ENCODE measurements at regions not wholly inside any gene's neighbourhood (a gene's known extent, or its start where the extent isn't known, plus 50 kb on each side); places are given as distances from the start of the nearest gene placed in this dataset.

GRCh38 chr2:102971701-102972100, 209.9 kb downstream of the TMEM182 start:
- no peak overlapping the region for H2BK15ac ChIP-seq (ENCODE audit: low read length)
- H3K36me3 ChIP-seq (ENCODE audit: control insufficient read depth in 2 of 4, insufficient read depth in 4 of 4, low read length in 3 of 4): no peaks in the 10 kb centered on the region
- no peak overlapping the region for H2AFZ ChIP-seq (ENCODE audit: low read length)
- 96% methylated on average over 6 of the region's 6 CpGs; no CpG with 5 or more reads in 1 of the 2 experiments for WGBS, 2 experiments (ENCODE audit: extremely low coverage in 1 of 2, insufficient coverage in 1 of 2, insufficient read length in 1 of 2, insufficient replicate concordance in 2 of 2, low coverage in 1 of 2, low lambda C conversion rate in 2 of 2, missing lambda C conversion rate in 1 of 2)
- no peak overlapping the region for H3K56ac ChIP-seq (replicated peaks; ENCODE audit: insufficient read length, low read depth, low read length)
- no peak overlapping the region for H2BK20ac ChIP-seq (ENCODE audit: low read length)
- no peaks in the 10 kb centered on the region for H3K4me1 ChIP-seq (replicated peaks in 1 of 4; ENCODE audit: control insufficient read depth in 3 of 4, insufficient read depth in 4 of 4, low read length in 3 of 4)
- H3K79me1 ChIP-seq (ENCODE audit: low read depth, low read length): no peaks in the 10 kb centered on the region
- no peak overlapping the region for H2BK12ac ChIP-seq (ENCODE audit: low read depth, low read length)
- H3K79me2 ChIP-seq (ENCODE audit: control insufficient read depth in 1 of 2, insufficient read depth in 2 of 2, low read length in 2 of 2): no peaks in the 10 kb centered on the region
- no peaks in the 10 kb centered on the region for H3K23me2 ChIP-seq (ENCODE audit: low read depth, low read length)
- no peak overlapping the region for H3K9ac ChIP-seq (replicated peaks in 1 of 4; ENCODE audit: extremely low read depth in 1 of 4, low read depth in 3 of 4, low read length in 3 of 4)
- H3K27me3 ChIP-seq (replicated peaks in 1 of 4; ENCODE audit: control insufficient read depth in 3 of 4, extremely low read depth in 1 of 4, insufficient read depth in 3 of 4, low read length in 3 of 4): no peaks in the 10 kb centered on the region
- H3K27ac ChIP-seq (ENCODE audit: low read depth, low read length): no peak overlapping the region
- no peak overlapping the region for H2BK5ac ChIP-seq (ENCODE audit: low read depth, low read length)
- no peak overlapping the region for H3K23ac ChIP-seq (ENCODE audit: insufficient read length)
- no peak overlapping the region for H3K4me2 ChIP-seq (ENCODE audit: insufficient read depth in 1 of 2, low read depth in 2 of 2, low read length in 2 of 2)
- CTCF ChIA-PET (ENCODE audit: partially characterized antibody): interaction anchor here (0.7 to 2.1 kb wide), 3 partner anchors 121 to 190 kb away, joined by 3 to 6 read pairs (median 3); no protein-coding TSS in a partner anchor
- POLR2A ChIA-PET (ENCODE audit: partially characterized antibody): no interaction called here
- no peaks in the 10 kb centered on the region for H3K9me3 ChIP-seq (ENCODE audit: insufficient read depth in 2 of 2, low read depth in 1 of 2, low read length in 1 of 2)
- no peak overlapping the region for H4K91ac ChIP-seq (replicated peaks; ENCODE audit: insufficient read length, low read length)
- DNase-seq (ENCODE audit: low read depth in 1 of 2, low spot score in 2 of 2) (no peak), FAIRE-seq (no peak)
- H3K4me3 ChIP-seq (ENCODE audit: extremely low read depth in 1 of 4, insufficient read depth in 2 of 4, low read depth in 3 of 4, low read length in 4 of 4): no peak overlapping the region
- no peak overlapping the region for H2AK5ac ChIP-seq (ENCODE audit: low read depth, low read length)
- no peak for TF ChIP-seq ASH2L (IDR thresholded peaks at IDR 0.05; ENCODE audit: low read length)
- TF ChIP-seq USF2 (IDR thresholded peaks at IDR 0.05; ENCODE audit: low read length): no peak
- TF ChIP-seq CTCF (IDR thresholded peaks at IDR 0.05; ENCODE audit: control extremely low read depth in 1 of 3, insufficient read depth in 1 of 3, low read depth in 1 of 3, low read length in 3 of 3): no peak
- no peak for TF ChIP-seq SIX5 (IDR thresholded peaks at IDR 0.05; ENCODE audit: low read depth, low read length)
- TF ChIP-seq CBX5 (IDR thresholded peaks at IDR 0.05; ENCODE audit: low read depth, low read length): no peak
- no peak for TF ChIP-seq RAD21 (IDR thresholded peaks at IDR 0.05 in 1 of 2, conservative IDR thresholded peaks at IDR 0.05 in 1 of 2; ENCODE audit: low read depth in 2 of 2, low read length in 2 of 2)
- TF ChIP-seq TBP (IDR thresholded peaks at IDR 0.05; ENCODE audit: low read depth, low read length): no peak
- no peak for TF ChIP-seq HDAC6 (IDR thresholded peaks at IDR 0.05; ENCODE audit: low read depth, low read length)
- no peak for TF ChIP-seq MAFK (IDR thresholded peaks at IDR 0.05; ENCODE audit: low read depth, low read length)
- TF ChIP-seq JUND (IDR thresholded peaks at IDR 0.05; ENCODE audit: low read length): no peak
- H2BK120ac ChIP-seq (replicated peaks; ENCODE audit: low read depth, low read length): no peak overlapping the region
- no peak overlapping the region for H3K4ac ChIP-seq (replicated peaks; ENCODE audit: insufficient read length, low read depth, low read length)
- no peak overlapping the region for H3K18ac ChIP-seq (ENCODE audit: extremely low read depth, low read length)
- H3K14ac ChIP-seq (ENCODE audit: insufficient read length): no peak overlapping the region
- no peaks in the 10 kb centered on the region for H4K20me1 ChIP-seq (replicated peaks in 1 of 2; ENCODE audit: control insufficient read depth in 1 of 2, insufficient read depth in 2 of 2, low read length in 2 of 2)
- no peak overlapping the region for H4K8ac ChIP-seq (ENCODE audit: extremely low read depth, insufficient read depth, low read length)
- H4K5ac ChIP-seq (ENCODE audit: insufficient read length, low read depth, low read length): no peak overlapping the region
